ENCODE measurements at regions not wholly inside any gene's neighbourhood (a gene's known extent, or its start where the extent isn't known, plus 50 kb on each side); places are given as distances from the start of the nearest gene placed in this dataset.

DNA sequence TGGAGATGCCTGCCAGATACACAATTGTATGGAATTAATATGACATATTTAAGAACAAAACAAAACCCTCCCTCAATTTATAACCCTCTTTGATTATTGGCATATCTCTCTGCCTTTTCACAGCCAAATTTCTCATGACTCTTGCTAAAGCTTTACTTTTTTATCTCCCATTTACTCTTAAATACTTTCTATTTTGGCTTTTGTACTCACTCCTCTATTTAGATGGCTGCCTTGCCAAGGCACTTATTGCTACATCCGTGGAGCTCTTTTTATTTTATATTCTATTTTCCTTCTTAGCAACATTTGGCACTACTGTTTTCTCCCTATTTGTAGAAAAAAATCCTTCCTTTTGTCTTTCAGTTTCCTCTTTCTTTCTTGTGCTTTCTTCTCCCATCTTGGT lies 466.4 kb upstream of the CWC22 start:
- TF ChIP-seq POLR2AphosphoS5 (IDR thresholded peaks at IDR 0.05): no peak
- no peak for TF ChIP-seq CTCF (IDR thresholded peaks at IDR 0.05)

Measured in sigmoid colon (tissue), 4 donors.